HEK293 (cell line): ENCODE measurements at regions not wholly inside any gene's neighbourhood (a gene's known extent, or its start where the extent isn't known, plus 50 kb on each side); places are given as distances from the start of the nearest gene placed in this dataset.

Experiments used
- CTCF ChIA-PET: fragments of 350-600 bp; formaldehyde crosslinking; extraction: SDS; loops from one replicate; lab custom pipeline; 2021; ENCODE audit warnings: antibody characterized with exemption; lab: Yijun Ruan, JAX
- POLR2A ChIA-PET: fragments of 300-600 bp; formaldehyde crosslinking; extraction: SDS; loops from one replicate; lab custom pipeline; 2020; ENCODE audit warnings: antibody characterized with exemption, inconsistent platforms; lab: Yijun Ruan, JAX
- H3K27ac ChIP-seq: fragments of 200-500 bp; sonication (Bioruptor generic); 2 replicates; pipeline ENCODE4 v1.5.1; 2014; ENCODE audit warnings: low read depth, low read length, control low read depth, inconsistent platforms; ENCODE audit errors: extremely low read depth
- H3K36me3 ChIP-seq, 2 experiments: fragments of 200-500 bp in 1 of 2; sonication (Bioruptor generic) in 1 of 2; 1 replicate in 1 of 2; 2 replicates in 1 of 2; pipeline ENCODE4 v1.5.1; 2014 to 2017; ENCODE audit warnings: inconsistent platforms in 2 of 2, low read length in 2 of 2; ENCODE audit not compliant: control insufficient read depth in 2 of 2, insufficient read depth in 1 of 2
- H3K4me1 ChIP-seq: fragments of 200-500 bp; sonication (Bioruptor generic); 2 replicates; pipeline ENCODE4 v1.5.1; 2014; ENCODE audit warnings: mild to moderate bottlenecking, low read length, inconsistent platforms; ENCODE audit not compliant: control insufficient read depth, insufficient read depth
- H3K4me3 ChIP-seq: 2 replicates; pipeline ENCODE4 v1.5.1; 2011; ENCODE audit warnings: low read depth, mild to moderate bottlenecking, control low read depth, low read length, moderate library complexity
- H3K9me3 ChIP-seq: fragments of 200-500 bp; sonication (Bioruptor generic); 2 replicates; pipeline ENCODE4 v1.5.1; 2014; ENCODE audit warnings: low read depth, low read length, inconsistent platforms; ENCODE audit not compliant: control insufficient read depth, insufficient read depth
- KLF8 ChIP-seq: fragments of 450-650 bp; formaldehyde crosslinking; IDR thresholded peaks from 2 replicates; pipeline ENCODE4 v1.5.1; 2016; ENCODE audit warnings: missing biosample characterization, missing genetic modification characterization
- KLF9 ChIP-seq: fragments of 450-650 bp; formaldehyde crosslinking; IDR thresholded peaks from 2 replicates; pipeline ENCODE4 v1.5.1; 2016; ENCODE audit warnings: missing biosample characterization, missing genetic modification characterization, low read depth
- MYNN ChIP-seq: fragments of 450-650 bp; formaldehyde crosslinking; IDR thresholded peaks from 2 replicates; pipeline ENCODE4 v1.5.1; 2016; ENCODE audit warnings: missing biosample characterization, missing genetic modification characterization, borderline replicate concordance
- MZF1 ChIP-seq: fragments of 450-650 bp; formaldehyde crosslinking; IDR thresholded peaks from 2 replicates; pipeline ENCODE4 v1.5.1; 2017; ENCODE audit warnings: missing biosample characterization, missing genetic modification characterization, borderline replicate concordance
- SCRT2 ChIP-seq: fragments of 450-650 bp; formaldehyde crosslinking; IDR thresholded peaks from 2 replicates; pipeline ENCODE4 v1.5.1; 2016; ENCODE audit warnings: missing biosample characterization, missing genetic modification characterization
- TRIM28 ChIP-seq: IDR thresholded peaks from 2 replicates; pipeline ENCODE4 v1.6.1; 2011; ENCODE audit warnings: low read length, control low read depth, borderline replicate concordance
- ZIC2 ChIP-seq: fragments of 450-650 bp; formaldehyde crosslinking; IDR thresholded peaks from 2 replicates; pipeline ENCODE4 v1.5.1; 2016; ENCODE audit warnings: missing biosample characterization, missing genetic modification characterization
- ZNF155 ChIP-seq: fragments of 450-650 bp; formaldehyde crosslinking; IDR thresholded peaks from 2 replicates; pipeline ENCODE4 v1.5.1; 2016; ENCODE audit warnings: missing biosample characterization, missing genetic modification characterization
- ZNF211 ChIP-seq: fragments of 450-650 bp; formaldehyde crosslinking; IDR thresholded peaks from 2 replicates; pipeline ENCODE4 v1.5.1; 2016; ENCODE audit warnings: low read depth, missing biosample characterization, missing genetic modification characterization
- ZNF23 ChIP-seq: fragments of 450-650 bp; formaldehyde crosslinking; IDR thresholded peaks from 2 replicates; pipeline ENCODE4 v1.5.1; 2016; ENCODE audit warnings: missing biosample characterization, missing genetic modification characterization, borderline replicate concordance
- ZNF366 ChIP-seq: fragments of 450-650 bp; formaldehyde crosslinking; conservative IDR thresholded peaks from 2 replicates; pipeline ENCODE4 v1.5.1; 2016; ENCODE audit warnings: missing biosample characterization, missing genetic modification characterization
- ZNF398 ChIP-seq: fragments of 450-650 bp; formaldehyde crosslinking; IDR thresholded peaks from 2 replicates; pipeline ENCODE4 v1.5.1; 2017; ENCODE audit warnings: missing biosample characterization, missing genetic modification characterization
- ZNF426 ChIP-seq: fragments of 450-650 bp; formaldehyde crosslinking; IDR thresholded peaks from 2 replicates; pipeline ENCODE4 v1.5.1; 2017; ENCODE audit warnings: missing biosample characterization, missing genetic modification characterization, mild to moderate bottlenecking, inconsistent platforms, moderate library complexity
- ZNF785 ChIP-seq: fragments of 450-650 bp; formaldehyde crosslinking; IDR thresholded peaks from 2 replicates; pipeline ENCODE4 v1.5.1; 2016; ENCODE audit warnings: missing biosample characterization, missing genetic modification characterization
- TF ChIP-seq, protein P1 (sequence below): fragments of 450-650 bp; formaldehyde crosslinking; IDR thresholded peaks from 2 replicates; pipeline ENCODE4 v1.5.1; 2016; ENCODE audit warnings: missing biosample characterization, missing genetic modification characterization
- TF ChIP-seq, protein P2 (sequence below): fragments of 450-650 bp; formaldehyde crosslinking; conservative IDR thresholded peaks from 2 replicates; pipeline ENCODE4 v1.5.1; 2016; ENCODE audit warnings: low read depth, missing biosample characterization, missing genetic modification characterization
- TF ChIP-seq, protein P3 (sequence below): fragments of 450-650 bp; formaldehyde crosslinking; IDR thresholded peaks from 2 replicates; pipeline ENCODE4 v1.5.1; 2016; ENCODE audit warnings: missing biosample characterization, missing genetic modification characterization

DNA sequence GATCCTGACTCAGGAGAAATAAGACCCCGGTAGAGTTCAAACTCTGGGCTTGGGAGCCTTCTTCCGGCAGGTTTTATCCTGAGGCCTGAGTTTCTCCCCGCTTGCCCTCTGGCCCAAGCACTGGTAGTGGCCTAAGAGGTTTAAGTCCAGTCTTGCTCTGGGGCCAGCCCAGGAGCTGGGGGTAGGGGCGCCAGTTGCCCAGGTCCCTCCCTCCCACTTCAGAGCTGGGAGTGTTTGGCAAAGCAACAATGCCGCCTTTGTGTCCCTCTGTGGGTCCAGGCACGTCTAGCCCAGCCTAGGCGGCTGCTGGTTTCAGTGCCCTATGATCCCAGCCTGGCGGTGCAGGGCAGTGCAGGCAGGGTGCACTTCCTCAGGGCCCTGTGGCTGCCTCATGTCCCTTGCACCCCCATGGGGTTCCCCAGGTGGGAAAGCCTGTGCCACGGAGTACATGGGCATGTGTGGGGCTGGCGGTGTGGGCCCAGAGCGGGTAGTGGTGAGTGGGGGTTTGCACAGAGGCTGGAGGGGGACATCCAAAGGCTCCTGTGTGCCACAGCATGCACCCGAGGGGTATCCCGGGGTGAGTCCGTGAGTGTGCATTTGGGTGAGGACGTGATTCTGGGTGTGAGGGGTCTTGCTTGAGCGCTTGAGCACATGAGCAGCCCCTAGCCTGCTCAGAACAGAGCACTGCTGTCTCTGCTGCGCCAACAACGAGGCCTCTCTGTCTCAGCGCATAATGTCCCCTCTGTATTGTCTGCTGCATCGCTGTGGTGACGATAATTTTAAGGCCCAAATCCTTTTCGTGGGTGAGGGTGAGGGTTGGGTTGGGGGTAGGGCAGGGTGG, 61.7 kb upstream of the PSD2 start:
- Histone ChIP-seq H3K9me3 (no peaks in the 10 kb centered on the region), H3K36me3 (no peaks in the 10 kb centered on the region), H3K4me3 (no peak overlapping the region), H3K4me1 (peaks cover 3% of the 10 kb centered on the region), H3K27ac (no peak overlapping the region)
- POLR2A ChIA-PET, result no interaction called here
- no peak for TF ChIP-seq ZNF785 (tag by site-specific recombination)
- no peak for TF ChIP-seq ZNF23 (tag by site-specific recombination)
- TF ChIP-seq KLF9, result no peak
- TF ChIP-seq ZNF366, result no peak
- no peak for TF ChIP-seq KLF8 (tag by site-specific recombination)
- TF ChIP-seq ZNF155 (tag by site-specific recombination), result no peak
- TF ChIP-seq, protein P1, sequence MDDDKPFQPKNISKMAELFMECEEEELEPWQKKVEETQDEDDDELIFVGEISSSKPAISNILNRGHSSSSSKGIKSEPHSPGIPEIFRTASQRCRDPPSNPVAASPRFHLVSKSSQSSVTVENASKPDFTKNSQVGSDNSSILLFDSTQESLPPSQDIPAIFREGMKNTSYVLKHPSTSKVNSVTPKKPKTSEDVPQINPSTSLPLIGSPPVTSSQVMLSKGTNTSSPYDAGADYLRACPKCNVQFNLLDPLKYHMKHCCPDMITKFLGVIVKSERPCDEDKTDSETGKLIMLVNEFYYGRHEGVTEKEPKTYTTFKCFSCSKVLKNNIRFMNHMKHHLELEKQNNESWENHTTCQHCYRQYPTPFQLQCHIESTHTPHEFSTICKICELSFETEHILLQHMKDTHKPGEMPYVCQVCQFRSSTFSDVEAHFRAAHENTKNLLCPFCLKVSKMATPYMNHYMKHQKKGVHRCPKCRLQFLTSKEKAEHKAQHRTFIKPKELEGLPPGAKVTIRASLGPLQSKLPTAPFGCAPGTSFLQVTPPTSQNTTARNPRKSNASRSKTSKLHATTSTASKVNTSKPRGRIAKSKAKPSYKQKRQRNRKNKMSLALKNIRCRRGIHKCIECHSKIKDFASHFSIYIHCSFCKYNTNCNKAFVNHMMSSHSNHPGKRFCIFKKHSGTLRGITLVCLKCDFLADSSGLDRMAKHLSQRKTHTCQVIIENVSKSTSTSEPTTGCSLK (tag by site-specific recombination), result no peak
- no peak for TF ChIP-seq TRIM28
- TF ChIP-seq ZNF211 (tag by site-specific recombination), result no peak
- TF ChIP-seq, protein P2, sequence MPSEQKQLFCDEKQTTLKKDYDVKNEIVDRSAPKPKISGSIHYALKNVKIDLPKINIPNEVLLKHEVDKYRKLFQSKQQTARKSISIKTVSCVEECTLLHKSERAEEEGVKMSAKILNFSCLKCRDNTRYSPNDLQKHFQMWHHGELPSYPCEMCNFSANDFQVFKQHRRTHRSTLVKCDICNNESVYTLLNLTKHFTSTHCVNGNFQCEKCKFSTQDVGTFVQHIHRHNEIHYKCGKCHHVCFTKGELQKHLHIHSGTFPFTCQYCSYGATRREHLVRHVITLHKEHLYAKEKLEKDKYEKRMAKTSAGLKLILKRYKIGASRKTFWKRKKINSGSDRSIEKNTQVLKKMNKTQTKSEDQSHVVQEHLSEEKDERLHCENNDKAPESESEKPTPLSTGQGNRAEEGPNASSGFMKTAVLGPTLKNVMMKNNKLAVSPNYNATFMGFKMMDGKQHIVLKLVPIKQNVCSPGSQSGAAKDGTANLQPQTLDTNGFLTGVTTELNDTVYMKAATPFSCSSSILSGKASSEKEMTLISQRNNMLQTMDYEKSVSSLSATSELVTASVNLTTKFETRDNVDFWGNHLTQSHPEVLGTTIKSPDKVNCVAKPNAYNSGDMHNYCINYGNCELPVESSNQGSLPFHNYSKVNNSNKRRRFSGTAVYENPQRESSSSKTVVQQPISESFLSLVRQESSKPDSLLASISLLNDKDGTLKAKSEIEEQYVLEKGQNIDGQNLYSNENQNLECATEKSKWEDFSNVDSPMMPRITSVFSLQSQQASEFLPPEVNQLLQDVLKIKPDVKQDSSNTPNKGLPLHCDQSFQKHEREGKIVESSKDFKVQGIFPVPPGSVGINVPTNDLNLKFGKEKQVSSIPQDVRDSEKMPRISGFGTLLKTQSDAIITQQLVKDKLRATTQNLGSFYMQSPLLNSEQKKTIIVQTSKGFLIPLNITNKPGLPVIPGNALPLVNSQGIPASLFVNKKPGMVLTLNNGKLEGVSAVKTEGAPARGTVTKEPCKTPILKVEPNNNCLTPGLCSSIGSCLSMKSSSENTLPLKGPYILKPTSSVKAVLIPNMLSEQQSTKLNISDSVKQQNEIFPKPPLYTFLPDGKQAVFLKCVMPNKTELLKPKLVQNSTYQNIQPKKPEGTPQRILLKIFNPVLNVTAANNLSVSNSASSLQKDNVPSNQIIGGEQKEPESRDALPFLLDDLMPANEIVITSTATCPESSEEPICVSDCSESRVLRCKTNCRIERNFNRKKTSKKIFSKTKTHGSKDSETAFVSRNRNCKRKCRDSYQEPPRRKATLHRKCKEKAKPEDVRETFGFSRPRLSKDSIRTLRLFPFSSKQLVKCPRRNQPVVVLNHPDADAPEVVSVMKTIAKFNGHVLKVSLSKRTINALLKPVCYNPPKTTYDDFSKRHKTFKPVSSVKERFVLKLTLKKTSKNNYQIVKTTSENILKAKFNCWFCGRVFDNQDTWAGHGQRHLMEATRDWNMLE (tag by site-specific recombination), result no peak
- no peak for TF ChIP-seq MZF1 (tag by site-specific recombination)
- no peak for TF ChIP-seq ZNF398 (tag by site-specific recombination)
- TF ChIP-seq ZNF426, result no peak
- TF ChIP-seq SCRT2 (tag by site-specific recombination), result no peak
- no peak for TF ChIP-seq MYNN
- TF ChIP-seq, protein P3, sequence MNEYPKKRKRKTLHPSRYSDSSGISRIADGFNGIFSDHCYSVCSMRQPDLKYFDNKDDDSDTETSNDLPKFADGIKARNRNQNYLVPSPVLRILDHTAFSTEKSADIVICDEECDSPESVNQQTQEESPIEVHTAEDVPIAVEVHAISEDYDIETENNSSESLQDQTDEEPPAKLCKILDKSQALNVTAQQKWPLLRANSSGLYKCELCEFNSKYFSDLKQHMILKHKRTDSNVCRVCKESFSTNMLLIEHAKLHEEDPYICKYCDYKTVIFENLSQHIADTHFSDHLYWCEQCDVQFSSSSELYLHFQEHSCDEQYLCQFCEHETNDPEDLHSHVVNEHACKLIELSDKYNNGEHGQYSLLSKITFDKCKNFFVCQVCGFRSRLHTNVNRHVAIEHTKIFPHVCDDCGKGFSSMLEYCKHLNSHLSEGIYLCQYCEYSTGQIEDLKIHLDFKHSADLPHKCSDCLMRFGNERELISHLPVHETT (tag by site-specific recombination), result no peak
- TF ChIP-seq ZIC2 (tag by site-specific recombination), result no peak; the same call in 1 of the 2 replicates
- CTCF ChIA-PET, result no interaction called here
